NCI-H1694 treated with DMSO at 0.1 percent for 48 hours (cell line): ENCODE measurements at regions not wholly inside any gene's neighbourhood (a gene's known extent, or its start where the extent isn't known, plus 50 kb on each side); places are given as distances from the start of the nearest gene placed in this dataset.
"Not testable (repeated sequence)": the region's sequence is repeated elsewhere in the genome, so short reads cannot be mapped to it uniquely, and the experiment has no call there.

ENCODE experiments used
- DNase-seq: peaks from one replicate; lab custom pipeline; 2025; lab: John Stamatoyannopoulos, UW

GRCh38 chr2:61774351-61774750 lies 79.5 kb downstream of the FAM161A start:
- no peak for DNase-seq

- no peak for DNase-seq
These were observed 81.7 kb downstream of the FAM161A start for GRCh38 chr2:61771904-61772845.

GRCh38 chr2:61770746-61771145 lies 83.1 kb downstream of the FAM161A start:
- DNase-seq: no peak

GRCh38 chr2:61770298-61770697 lies 83.6 kb downstream of the FAM161A start:
- DNase-seq: no peak

- DNase-seq: no peak
These were observed 84.7 kb downstream of the FAM161A start for GRCh38 chr2:61769093-61769675.

- peak; percentile 98 for DNase-seq
These were observed 89.6 kb downstream of the FAM161A start for GRCh38 chr2:61764035-61764800.

GRCh38 chr2:61763605-61764034 lies 90.2 kb downstream of the FAM161A start:
- peak; percentile 89 for DNase-seq

- no peak for DNase-seq
These were observed 91.6 kb downstream of the FAM161A start for GRCh38 chr2:61762292-61762691.

GRCh38 chr2:61759718-61760117 lies 94.1 kb downstream of the FAM161A start:
- DNase-seq: no peak

GRCh38 chr2:61759005-61759404 lies 94.9 kb downstream of the FAM161A start:
- DNase-seq: no peak

GRCh38 chr2:61758159-61758558 lies 95.7 kb downstream of the FAM161A start:
- no peak for DNase-seq

GRCh38 chr2:61753512-61753911 lies 100.3 kb downstream of the FAM161A start:
- no peak for DNase-seq

GRCh38 chr2:61750624-61751023 lies 103.2 kb downstream of the FAM161A start:
- no peak for DNase-seq

- DNase-seq: no peak
These were observed 110.9 kb downstream of the FAM161A start for GRCh38 chr2:61742955-61743354.

GRCh38 chr2:61737841-61738240 lies 116.0 kb downstream of the FAM161A start:
- DNase-seq: no peak

- no peak for DNase-seq
These were observed 116.9 kb downstream of the FAM161A start for GRCh38 chr2:61736953-61737352.

GRCh38 chr2:61733563-61733962 lies 120.3 kb downstream of the FAM161A start:
- DNase-seq: no peak

- DNase-seq: no peak
These were observed 121.1 kb downstream of the FAM161A start for GRCh38 chr2:61732787-61733186.

GRCh38 chr2:61727746-61728145 lies 126.1 kb downstream of the FAM161A start:
- no peak for DNase-seq

GRCh38 chr2:61726456-61727209 lies 127.2 kb downstream of the FAM161A start:
- DNase-seq: no peak

GRCh38 chr2:61723364-61723763 lies 130.5 kb downstream of the FAM161A start:
- DNase-seq: not testable (repeated sequence)

- no peak for DNase-seq
These were observed 131.1 kb downstream of the FAM161A start for GRCh38 chr2:61722800-61723199.
